Body of pancreas (tissue), 4 donors: ENCODE measurements at regions not wholly inside any gene's neighbourhood (a gene's known extent, or its start where the extent isn't known, plus 50 kb on each side); places are given as distances from the start of the nearest gene placed in this dataset.

ENCODE experiments used
- POLR2A ChIP-seq, 3 donors: fragments of 450-650 bp; IDR thresholded peaks; one replicate each; pipeline ENCODE4 v1.6.1; 2016; ENCODE audit warnings: antibody characterized with exemption in 3 of 3, mild to moderate bottlenecking in 2 of 3
- TF ChIP-seq, protein P1 (sequence below), 7 experiments: fragments of 450-650 bp in 4 of 7; fragments of 200-600 bp in 3 of 7; sonication (generic) in 3 of 7; IDR thresholded peaks; one replicate each; pipeline ENCODE4 v1.5.1; 2016 to 2019; ENCODE audit warnings: antibody characterized with exemption in 7 of 7

DNA sequence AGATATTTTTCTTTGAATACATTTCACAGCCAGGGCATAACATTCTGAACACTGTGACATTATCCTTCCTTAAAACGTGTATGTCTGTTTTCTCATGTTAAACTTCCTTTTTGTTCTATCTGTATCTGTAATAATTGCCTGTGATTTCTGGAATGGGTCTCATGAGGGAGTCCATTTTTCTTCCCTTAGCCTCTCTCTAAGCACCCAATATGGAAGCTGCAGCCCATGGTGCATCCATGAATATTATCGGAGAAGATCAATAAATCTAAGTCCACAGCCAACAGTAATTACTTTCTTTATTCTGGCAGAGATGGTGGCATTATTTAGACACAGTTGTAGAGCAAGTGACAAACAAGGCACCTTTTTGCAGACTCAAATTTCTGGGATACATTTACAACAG lies 671.1 kb downstream of the TUSC7 start:
- TF ChIP-seq, protein P1, sequence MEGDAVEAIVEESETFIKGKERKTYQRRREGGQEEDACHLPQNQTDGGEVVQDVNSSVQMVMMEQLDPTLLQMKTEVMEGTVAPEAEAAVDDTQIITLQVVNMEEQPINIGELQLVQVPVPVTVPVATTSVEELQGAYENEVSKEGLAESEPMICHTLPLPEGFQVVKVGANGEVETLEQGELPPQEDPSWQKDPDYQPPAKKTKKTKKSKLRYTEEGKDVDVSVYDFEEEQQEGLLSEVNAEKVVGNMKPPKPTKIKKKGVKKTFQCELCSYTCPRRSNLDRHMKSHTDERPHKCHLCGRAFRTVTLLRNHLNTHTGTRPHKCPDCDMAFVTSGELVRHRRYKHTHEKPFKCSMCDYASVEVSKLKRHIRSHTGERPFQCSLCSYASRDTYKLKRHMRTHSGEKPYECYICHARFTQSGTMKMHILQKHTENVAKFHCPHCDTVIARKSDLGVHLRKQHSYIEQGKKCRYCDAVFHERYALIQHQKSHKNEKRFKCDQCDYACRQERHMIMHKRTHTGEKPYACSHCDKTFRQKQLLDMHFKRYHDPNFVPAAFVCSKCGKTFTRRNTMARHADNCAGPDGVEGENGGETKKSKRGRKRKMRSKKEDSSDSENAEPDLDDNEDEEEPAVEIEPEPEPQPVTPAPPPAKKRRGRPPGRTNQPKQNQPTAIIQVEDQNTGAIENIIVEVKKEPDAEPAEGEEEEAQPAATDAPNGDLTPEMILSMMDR (IDR thresholded peaks at IDR 0.05) = no peak
- no peak for TF ChIP-seq POLR2A (IDR thresholded peaks at IDR 0.05)
